ENCODE measurements at regions not wholly inside any gene's neighbourhood (a gene's known extent, or its start where the extent isn't known, plus 50 kb on each side); places are given as distances from the start of the nearest gene placed in this dataset.

DNA sequence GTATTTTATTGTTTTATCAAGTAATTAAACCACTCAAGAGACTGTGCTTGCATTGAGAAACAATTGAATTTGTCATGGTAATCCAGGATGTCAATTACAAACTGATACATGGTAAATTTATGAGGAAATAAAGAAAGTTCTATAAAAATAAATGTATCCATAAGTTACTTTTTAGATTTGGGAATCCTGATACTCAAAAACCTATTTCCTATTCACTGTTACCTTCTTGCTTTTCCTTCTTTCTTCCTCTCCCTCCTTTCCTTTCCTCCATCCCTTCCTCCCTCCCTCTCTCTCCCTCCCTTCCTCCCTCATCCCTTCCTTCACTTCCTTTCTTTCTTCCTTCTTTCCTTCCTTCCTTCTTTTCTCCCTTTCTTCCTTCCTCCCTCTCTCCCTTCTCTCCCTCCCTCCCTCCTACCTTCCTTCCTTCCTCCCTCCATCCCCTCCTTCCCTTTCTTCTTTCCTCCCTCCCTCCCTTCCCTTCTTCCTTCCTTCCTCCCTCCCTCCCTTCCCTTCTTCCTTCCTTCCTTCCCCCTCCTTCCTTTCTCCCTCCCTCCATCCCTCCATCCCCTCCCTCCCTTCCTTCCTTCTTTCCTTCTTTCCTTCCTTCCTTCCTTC is 1299.1 kb upstream of the ZEB2 start:
- intact Hi-C loops (cut with DNase I) = no loop called here
- H3K27ac ChIP-seq = no peak overlapping the region
- DNase-seq = no peak
- ATAC-seq = no peak
- H3K4me3 ChIP-seq = no peak overlapping the region
- H3K27me3 ChIP-seq = no peaks in the 10 kb centered on the region
- no peaks in the 10 kb centered on the region for H3K9me3 ChIP-seq
- H3K4me1 ChIP-seq = no peaks in the 10 kb centered on the region
- TF ChIP-seq, protein P1, sequence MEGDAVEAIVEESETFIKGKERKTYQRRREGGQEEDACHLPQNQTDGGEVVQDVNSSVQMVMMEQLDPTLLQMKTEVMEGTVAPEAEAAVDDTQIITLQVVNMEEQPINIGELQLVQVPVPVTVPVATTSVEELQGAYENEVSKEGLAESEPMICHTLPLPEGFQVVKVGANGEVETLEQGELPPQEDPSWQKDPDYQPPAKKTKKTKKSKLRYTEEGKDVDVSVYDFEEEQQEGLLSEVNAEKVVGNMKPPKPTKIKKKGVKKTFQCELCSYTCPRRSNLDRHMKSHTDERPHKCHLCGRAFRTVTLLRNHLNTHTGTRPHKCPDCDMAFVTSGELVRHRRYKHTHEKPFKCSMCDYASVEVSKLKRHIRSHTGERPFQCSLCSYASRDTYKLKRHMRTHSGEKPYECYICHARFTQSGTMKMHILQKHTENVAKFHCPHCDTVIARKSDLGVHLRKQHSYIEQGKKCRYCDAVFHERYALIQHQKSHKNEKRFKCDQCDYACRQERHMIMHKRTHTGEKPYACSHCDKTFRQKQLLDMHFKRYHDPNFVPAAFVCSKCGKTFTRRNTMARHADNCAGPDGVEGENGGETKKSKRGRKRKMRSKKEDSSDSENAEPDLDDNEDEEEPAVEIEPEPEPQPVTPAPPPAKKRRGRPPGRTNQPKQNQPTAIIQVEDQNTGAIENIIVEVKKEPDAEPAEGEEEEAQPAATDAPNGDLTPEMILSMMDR (IDR thresholded peaks at IDR 0.05) = no peak
- no peaks in the 10 kb centered on the region for H3K36me3 ChIP-seq

DNA sequence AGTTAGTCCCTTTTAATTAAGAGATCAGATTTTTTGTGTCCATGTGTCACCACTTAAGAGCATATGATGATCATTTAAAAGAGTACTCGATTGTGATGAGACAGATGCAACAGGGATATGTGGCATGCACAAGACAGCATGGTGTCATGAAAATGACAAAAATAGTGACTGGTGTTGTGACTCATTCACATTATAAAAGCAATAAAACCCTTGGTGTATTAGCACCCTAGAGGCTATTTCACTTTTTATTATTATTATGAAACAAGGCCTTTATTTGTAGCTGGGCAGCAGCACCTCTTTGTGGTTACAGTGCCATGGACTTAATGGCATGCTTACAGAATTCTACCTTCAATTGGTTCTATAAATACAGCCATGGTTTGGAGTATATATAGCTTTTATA is 1296.0 kb upstream of the ZEB2 start:
- Histone ChIP-seq H3K9me3 (no peaks in the 10 kb centered on the region), H3K36me3 (no peaks in the 10 kb centered on the region), H3K27ac (no peak overlapping the region), H3K4me3 (no peak overlapping the region), H3K27me3 (no peaks in the 10 kb centered on the region), H3K4me1 (peaks cover 4 to 8% of the 10 kb centered on the region in 2 donors)
- DNase-seq (no peak), ATAC-seq (no peak)
- TF ChIP-seq, protein P1 (IDR thresholded peaks at IDR 0.05) = no peak
- intact Hi-C loops (cut with DNase I) = no loop called here

DNA sequence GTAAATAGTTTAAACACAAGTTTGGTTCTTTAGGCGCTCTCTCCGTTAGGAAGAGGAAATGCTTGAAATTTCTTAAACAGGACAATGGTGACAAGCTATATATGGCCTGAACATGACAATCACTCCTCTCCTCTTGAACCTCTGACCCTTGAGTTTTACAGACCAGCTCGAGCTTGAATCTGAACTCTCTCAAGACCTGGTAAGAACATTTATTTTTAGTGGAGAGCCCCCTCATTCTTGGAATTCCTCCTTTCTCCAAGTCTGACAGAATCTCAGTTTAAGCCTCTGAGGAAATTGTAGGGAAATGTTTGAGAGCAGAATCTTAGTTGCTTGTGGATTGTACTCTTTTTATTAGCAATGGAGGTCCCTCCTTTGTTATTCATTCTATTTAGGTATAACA is 1293.6 kb upstream of the ZEB2 start:
- intact Hi-C loops (cut with DNase I) = no loop called here
- no peaks in the 10 kb centered on the region for H3K9me3 ChIP-seq
- no peak for ATAC-seq
- H3K4me3 ChIP-seq = no peak overlapping the region
- no peak for DNase-seq
- H3K27me3 ChIP-seq = no peaks in the 10 kb centered on the region
- TF ChIP-seq, protein P1 (IDR thresholded peaks at IDR 0.05) = no peak
- H3K36me3 ChIP-seq = no peaks in the 10 kb centered on the region
- H3K4me1 ChIP-seq = peaks cover 4 to 8% of the 10 kb centered on the region in 2 donors
- H3K27ac ChIP-seq = no peak overlapping the region

DNA sequence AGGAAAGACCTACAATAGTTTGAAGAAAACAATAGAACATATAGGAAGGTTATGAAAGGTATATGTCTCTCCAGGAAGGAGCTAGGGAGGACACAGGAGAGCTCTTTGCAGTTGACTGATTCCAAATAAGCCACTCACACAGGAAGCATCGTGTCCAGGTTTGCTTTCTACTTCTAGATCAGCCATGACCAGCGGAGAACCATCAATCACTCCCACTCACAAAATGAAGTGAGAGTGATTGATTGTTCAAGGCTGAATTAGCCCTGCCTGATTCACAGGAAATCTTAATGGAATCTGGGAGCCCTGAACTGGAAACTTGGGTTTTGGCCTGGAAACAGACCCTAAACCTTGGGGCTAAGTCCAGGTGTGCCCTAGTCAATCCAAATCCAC is 1292.2 kb upstream of the ZEB2 start:
- peak overlapping the region in 1 of 2 donors; percentile 42 for H3K27ac ChIP-seq
- intact Hi-C loops (cut with DNase I) = no loop called here
- no peak for DNase-seq

DNA sequence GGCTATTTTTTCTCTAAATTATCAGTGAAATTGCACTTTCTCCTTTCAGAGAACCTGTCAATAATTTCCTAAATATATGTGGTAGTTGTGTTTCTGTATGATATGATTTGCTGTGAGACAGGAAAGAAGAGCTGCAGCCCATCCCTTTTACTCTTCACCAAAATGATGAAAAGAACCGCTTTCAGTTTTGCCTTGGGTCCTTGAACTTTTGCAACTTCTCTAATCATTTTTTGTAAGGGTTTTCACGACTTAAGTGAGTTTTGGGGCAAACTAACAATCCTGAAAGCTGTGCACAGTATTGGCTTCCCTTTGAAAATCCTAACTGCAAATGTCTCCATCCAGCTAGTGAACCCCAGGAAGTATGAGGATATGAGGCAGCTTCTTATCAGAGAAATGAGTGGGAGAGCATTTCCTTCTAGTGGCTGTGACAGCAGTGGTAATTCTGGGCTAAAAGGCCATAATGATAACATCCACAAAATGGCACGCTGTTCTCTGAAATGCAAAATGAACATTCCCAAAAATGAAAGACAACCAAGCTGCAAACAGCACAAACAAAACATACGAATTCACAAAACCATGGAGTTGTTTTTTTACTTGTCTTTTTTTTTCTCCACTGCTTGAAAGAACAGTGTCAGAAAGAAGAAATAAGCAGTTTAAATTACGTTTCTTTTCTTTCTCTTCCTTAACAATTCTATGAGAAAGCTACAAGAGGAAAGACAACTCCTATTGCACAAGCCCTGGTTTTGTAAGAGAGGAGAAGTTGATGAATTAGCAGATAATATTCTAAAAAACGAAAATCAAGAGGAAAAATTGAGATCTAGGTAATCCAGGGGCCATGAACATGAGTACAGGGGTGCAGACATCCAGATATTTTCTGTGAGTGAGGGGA is 1291.6 kb upstream of the ZEB2 start:
- no peaks in the 10 kb centered on the region for H3K9me3 ChIP-seq
- no peak overlapping the region for H3K4me3 ChIP-seq
- DNase-seq (no peak), ATAC-seq (no peak)
- TF ChIP-seq, protein P1 (IDR thresholded peaks at IDR 0.05) = no peak
- intact Hi-C loops (cut with DNase I) = no loop called here
- H3K27ac ChIP-seq = peak overlapping the region in 1 of 2 donors; percentile 42
- H3K27me3 ChIP-seq = no peaks in the 10 kb centered on the region
- no peaks in the 10 kb centered on the region for H3K36me3 ChIP-seq
- peaks cover 4 to 8% of the 10 kb centered on the region in 2 donors for H3K4me1 ChIP-seq

More for the DNA sequence above, 1292.2 kb upstream of the ZEB2 start:
- H3K4me3 ChIP-seq = no peak overlapping the region
- ATAC-seq = no peak
- peaks cover 4 to 8% of the 10 kb centered on the region in 2 donors for H3K4me1 ChIP-seq
- no peaks in the 10 kb centered on the region for H3K36me3 ChIP-seq
- H3K27me3 ChIP-seq = no peaks in the 10 kb centered on the region
- TF ChIP-seq, protein P1 (IDR thresholded peaks at IDR 0.05) = no peak
- no peaks in the 10 kb centered on the region for H3K9me3 ChIP-seq

Measured in left lung (tissue), 4 donors.